Transverse colon (tissue), 4 donors: ENCODE measurements at regions not wholly inside any gene's neighbourhood (a gene's known extent, or its start where the extent isn't known, plus 50 kb on each side); places are given as distances from the start of the nearest gene placed in this dataset.

Source experiments
- DNase-seq: peaks from one replicate; pipeline ENCODE4 v3.0.0-alpha.2; 2019
- H3K27ac ChIP-seq, 4 donors: fragments of 200-600 bp; sonication (generic); 2 replicates each; pipeline ENCODE4 v1.5.1; 2016 to 2018; ENCODE audit warnings: inconsistent platforms in 4 of 4
- H3K27me3 ChIP-seq: fragments of 200-600 bp; sonication (generic); 2 replicates; pipeline ENCODE4 v1.5.1; 2017; ENCODE audit warnings: inconsistent platforms
- H3K36me3 ChIP-seq, 4 donors: fragments of 200-600 bp; sonication (generic); 2 replicates each; pipeline ENCODE4 v1.5.1; 2017 to 2019; ENCODE audit warnings: inconsistent platforms in 4 of 4
- H3K4me1 ChIP-seq, 4 donors: fragments of 200-600 bp; sonication (generic); 2 replicates each; pipeline ENCODE4 v1.5.1; 2017 to 2020; ENCODE audit warnings: inconsistent platforms in 4 of 4
- H3K4me3 ChIP-seq, 4 donors: fragments of 200-600 bp; sonication (generic); 1 replicate in 1 of 4; 2 replicates in 3 of 4; pipeline versions ENCODE4 v1.5.1 to v1.6.1; 2017 to 2019; ENCODE audit warnings: inconsistent platforms in 4 of 4
- H3K9me3 ChIP-seq, 2 donors: fragments of 200-600 bp; sonication (generic); 2 replicates each; pipeline ENCODE4 v1.5.1; 2017 to 2019; ENCODE audit warnings: inconsistent platforms in 2 of 2
- EP300 ChIP-seq: sonication (generic); formaldehyde crosslinking; IDR thresholded peaks from one replicate; pipeline ENCODE4 v1.6.1; 2017; ENCODE audit warnings: antibody characterized with exemption, low read depth
- POLR2A ChIP-seq: fragments of 450-650 bp; IDR thresholded peaks from one replicate; pipeline ENCODE4 v1.6.1; 2016; ENCODE audit warnings: antibody characterized with exemption, mild to moderate bottlenecking, moderate library complexity
- POLR2AphosphoS5 ChIP-seq, 3 donors: sonication (generic); formaldehyde crosslinking; IDR thresholded peaks; one replicate each; pipeline ENCODE4 v1.6.1; 2016; ENCODE audit warnings: antibody characterized with exemption in 3 of 3
- WGBS, 2 donors: methylation state at CpG; one replicate each; pipeline ENCODE4 v1.1.5; 2018; ENCODE audit warnings: low coverage in 1 of 2; 5-methylcytosine and 5-hydroxymethylcytosine counted together
- in situ Hi-C, 4 donors: fragments of 200-750 bp; cut with MboI; loops; one replicate each; pipeline versions ENCODE4 v1.15.0 to v1.15.1; 2017; ENCODE audit warnings: low sequenced_read_pairs in 3 of 4, low pct_ligation_motif_present in 1 of 4, low pct_unique_long_range_greater_than_20kb in 1 of 4
- intact Hi-C: fragments of 100-400 bp; cut with DNase I; formaldehyde crosslinking; loops from one replicate; pipeline ENCODE4 v1.15.1; 2023; ENCODE audit warnings: low total_unique reads
- TF ChIP-seq, protein P1 (sequence below), 5 experiments: fragments of 200-600 bp in 3 of 5; fragments of 450-650 bp in 2 of 5; sonication (generic) in 3 of 5; IDR thresholded peaks; 1 replicate in 2 of 5; 2 replicates in 3 of 5; pipeline ENCODE4 v1.5.1; 2016 to 2017; ENCODE audit warnings: antibody characterized with exemption in 5 of 5, inconsistent platforms in 3 of 5, mild to moderate bottlenecking in 2 of 5, moderate library complexity in 1 of 5

DNA sequence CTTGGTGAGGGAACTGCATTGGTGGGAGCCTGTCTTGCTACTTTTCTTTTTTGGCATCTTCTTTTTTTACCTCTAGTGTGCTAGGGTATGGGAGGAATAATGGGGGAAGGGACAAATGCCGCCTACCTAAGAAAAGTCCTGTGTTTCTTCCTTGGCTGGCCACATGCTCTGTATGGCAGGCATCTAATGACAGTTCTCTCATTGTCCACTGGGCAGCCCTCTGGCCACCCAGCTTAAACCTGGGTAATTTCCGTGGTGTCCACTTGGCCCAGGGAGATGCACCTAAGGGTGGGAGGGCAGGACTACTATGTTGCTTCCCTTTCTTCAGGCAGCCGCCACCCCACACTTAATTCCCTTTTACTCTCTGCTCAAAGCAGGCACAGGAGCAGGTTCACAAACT lies 173.1 kb downstream of the YTHDC2 start:
- in situ Hi-C loops, result loop anchor here in 2 of 4 donors (25.0 kb wide), 2 partner anchors 776 to 1101 kb away; no protein-coding TSS in a partner anchor
- H3K4me3 ChIP-seq, result no peak overlapping the region
- DNase-seq, result no peak
- H3K27me3 ChIP-seq, result no peaks in the 10 kb centered on the region
- no peaks in the 10 kb centered on the region for H3K9me3 ChIP-seq
- H3K27ac ChIP-seq, result no peak overlapping the region
- H3K4me1 ChIP-seq, result no peaks in the 10 kb centered on the region
- TF ChIP-seq, protein P1, sequence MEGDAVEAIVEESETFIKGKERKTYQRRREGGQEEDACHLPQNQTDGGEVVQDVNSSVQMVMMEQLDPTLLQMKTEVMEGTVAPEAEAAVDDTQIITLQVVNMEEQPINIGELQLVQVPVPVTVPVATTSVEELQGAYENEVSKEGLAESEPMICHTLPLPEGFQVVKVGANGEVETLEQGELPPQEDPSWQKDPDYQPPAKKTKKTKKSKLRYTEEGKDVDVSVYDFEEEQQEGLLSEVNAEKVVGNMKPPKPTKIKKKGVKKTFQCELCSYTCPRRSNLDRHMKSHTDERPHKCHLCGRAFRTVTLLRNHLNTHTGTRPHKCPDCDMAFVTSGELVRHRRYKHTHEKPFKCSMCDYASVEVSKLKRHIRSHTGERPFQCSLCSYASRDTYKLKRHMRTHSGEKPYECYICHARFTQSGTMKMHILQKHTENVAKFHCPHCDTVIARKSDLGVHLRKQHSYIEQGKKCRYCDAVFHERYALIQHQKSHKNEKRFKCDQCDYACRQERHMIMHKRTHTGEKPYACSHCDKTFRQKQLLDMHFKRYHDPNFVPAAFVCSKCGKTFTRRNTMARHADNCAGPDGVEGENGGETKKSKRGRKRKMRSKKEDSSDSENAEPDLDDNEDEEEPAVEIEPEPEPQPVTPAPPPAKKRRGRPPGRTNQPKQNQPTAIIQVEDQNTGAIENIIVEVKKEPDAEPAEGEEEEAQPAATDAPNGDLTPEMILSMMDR (IDR thresholded peaks at IDR 0.05), result no peak
- no peak for TF ChIP-seq POLR2AphosphoS5 (IDR thresholded peaks at IDR 0.05)
- TF ChIP-seq POLR2A, result no peak
- TF ChIP-seq EP300, result no peak
- intact Hi-C loops, result no loop called here
- no peaks in the 10 kb centered on the region for H3K36me3 ChIP-seq
- WGBS, 2 donors, result 95 to 100% methylated on average over 1 to 3 of the region's 3 CpGs

DNA sequence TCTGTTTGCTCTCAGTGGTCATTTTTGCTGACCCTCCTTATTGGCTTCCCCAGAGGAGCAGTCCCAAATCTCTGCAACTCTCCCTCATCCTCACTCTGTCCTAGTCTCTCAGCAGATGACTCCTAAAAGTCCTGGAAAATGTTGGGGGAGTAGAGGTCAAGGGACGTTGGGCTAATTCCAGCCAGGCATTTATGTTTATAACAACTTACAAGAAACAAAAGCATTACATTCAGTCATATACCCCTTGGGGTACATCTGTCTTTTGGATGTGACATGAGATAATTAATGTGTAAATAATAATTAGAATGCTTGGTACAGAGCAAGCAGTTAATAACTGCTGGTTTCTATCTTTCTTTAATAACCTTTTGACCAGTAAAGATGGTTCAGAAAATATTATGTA lies 176.2 kb downstream of the YTHDC2 start:
- Histone ChIP-seq H3K9me3 (no peaks in the 10 kb centered on the region), H3K36me3 (no peaks in the 10 kb centered on the region), H3K4me1 (no peaks in the 10 kb centered on the region), H3K27me3 (peaks cover 26% of the 10 kb centered on the region), H3K27ac (no peak overlapping the region), H3K4me3 (no peak overlapping the region)
- TF ChIP-seq, protein P1 (IDR thresholded peaks at IDR 0.05), result no peak
- TF ChIP-seq EP300 (no peak), POLR2A (no peak), POLR2AphosphoS5 (IDR thresholded peaks at IDR 0.05) (no peak)
- in situ Hi-C loops (loop anchor here in 2 of 4 donors (25.0 kb wide), 2 partner anchors 773 to 1098 kb away; no protein-coding TSS in a partner anchor), intact Hi-C loops (loop anchor here (2.0 kb wide), 1 partner anchor 761 kb away; no protein-coding TSS in a partner anchor)
- no peak for DNase-seq
- WGBS, 2 donors, result 47% methylated on average over 1 of the region's 1 CpG; no CpG with 5 or more reads in 1 of the 2 donors

DNA sequence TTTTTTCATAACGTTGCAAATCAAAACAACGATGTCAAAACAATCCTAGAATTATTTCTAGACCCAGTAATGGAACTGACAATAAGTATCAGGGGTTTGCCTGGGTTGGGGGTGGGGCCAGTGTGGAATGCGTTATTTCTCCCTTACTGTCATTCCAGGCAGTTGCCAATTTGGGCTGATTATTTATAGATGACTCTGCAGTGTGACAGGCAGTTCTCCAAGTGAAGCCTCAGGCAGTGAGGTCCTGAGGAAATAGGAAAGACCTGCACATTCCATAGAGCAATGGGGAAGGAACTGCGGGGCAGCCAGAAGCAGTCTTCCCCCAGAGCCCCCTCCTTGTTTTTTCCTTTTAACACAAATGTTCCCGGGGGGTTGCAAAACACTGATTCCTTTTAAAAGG lies 179.0 kb downstream of the YTHDC2 start:
- TF ChIP-seq, protein P1 (IDR thresholded peaks at IDR 0.05), result no peak
- no peak for TF ChIP-seq POLR2A
- no peak for TF ChIP-seq POLR2AphosphoS5 (IDR thresholded peaks at IDR 0.05)
- no peak for TF ChIP-seq EP300
- in situ Hi-C loops (loop anchor here in 2 of 4 donors (25.0 kb wide), 2 partner anchors 770 to 1095 kb away; no protein-coding TSS in a partner anchor), intact Hi-C loops (no loop called here)
- no peaks in the 10 kb centered on the region for H3K9me3 ChIP-seq
- no peaks in the 10 kb centered on the region for H3K36me3 ChIP-seq
- no peak overlapping the region for H3K27ac ChIP-seq
- H3K4me1 ChIP-seq, result no peaks in the 10 kb centered on the region
- no peak overlapping the region for H3K4me3 ChIP-seq
- no peak for DNase-seq
- peaks cover 32% of the 10 kb centered on the region for H3K27me3 ChIP-seq
- 25 to 42% methylated on average over 2 to 5 of the region's 5 CpGs for WGBS, 2 donors

DNA sequence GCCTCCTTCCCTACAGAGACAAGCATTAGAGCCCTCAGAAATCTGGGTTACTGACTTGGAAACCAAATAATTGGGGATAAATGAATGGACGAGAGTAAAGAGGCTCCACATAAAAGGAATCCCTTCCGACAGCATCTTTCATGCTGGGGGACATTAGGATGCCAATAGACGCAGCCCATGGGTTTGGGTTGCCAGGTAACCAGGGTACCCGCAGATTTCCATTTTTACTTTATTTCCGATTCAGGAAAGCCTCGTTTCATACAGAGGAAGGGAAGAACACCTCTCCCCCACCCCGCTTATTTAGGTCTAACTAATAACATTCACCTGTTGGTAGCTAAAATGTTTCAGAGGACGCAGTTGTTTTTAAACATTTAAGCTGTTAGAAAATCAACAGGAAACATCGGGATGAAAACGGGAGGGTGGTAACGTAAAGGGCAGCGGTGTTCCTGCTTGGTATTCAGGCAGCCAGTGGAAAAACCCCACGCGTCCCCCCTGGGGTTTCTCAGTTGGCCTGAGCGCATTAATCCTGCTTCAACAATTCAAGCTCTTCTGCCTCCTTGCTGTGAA lies 179.5 kb downstream of the YTHDC2 start:
- WGBS, 2 donors, result 15 to 16% methylated on average over 15 of the region's 15 CpGs

More for the DNA sequence above, 179.5 kb downstream of the YTHDC2 start:
- Histone ChIP-seq H3K36me3 (no peaks in the 10 kb centered on the region), H3K27ac (no peak overlapping the region), H3K9me3 (no peaks in the 10 kb centered on the region), H3K4me3 (no peak overlapping the region), H3K4me1 (no peaks in the 10 kb centered on the region), H3K27me3 (peaks cover 32% of the 10 kb centered on the region)
- TF ChIP-seq EP300, result no peak
- no peak for TF ChIP-seq POLR2A
- no peak for TF ChIP-seq POLR2AphosphoS5 (IDR thresholded peaks at IDR 0.05)
- TF ChIP-seq, protein P1 (IDR thresholded peaks at IDR 0.05), result no peak
- DNase-seq, result no peak
- intact Hi-C loops (no loop called here), in situ Hi-C loops (loop anchor here in 2 of 4 donors (25.0 kb wide), 2 partner anchors 769 to 1094 kb away; no protein-coding TSS in a partner anchor)
